ENCODE measurements at regions not wholly inside any gene's neighbourhood (a gene's known extent, or its start where the extent isn't known, plus 50 kb on each side); places are given as distances from the start of the nearest gene placed in this dataset.

GRCh38 chr14:86946446-86946845 is 1046.5 kb downstream of the GALC start:
- no peak for TF ChIP-seq CTCF (conservative IDR thresholded peaks at IDR 0.05; ENCODE audit: low read depth, low read length)
- no peak for TF ChIP-seq SMC3 (IDR thresholded peaks at IDR 0.05; ENCODE audit: low read depth, low read length)
- TF ChIP-seq MAZ (IDR thresholded peaks at IDR 0.05; ENCODE audit: borderline replicate concordance, low read depth, low read length) = no peak
- no peak for TF ChIP-seq RCOR1 (IDR thresholded peaks at IDR 0.05; ENCODE audit: insufficient replicate concordance, low read length)
- no peak for TF ChIP-seq POLR2A (IDR thresholded peaks at IDR 0.05; ENCODE audit: low read depth, low read length)
- TF ChIP-seq RFX5 (IDR thresholded peaks at IDR 0.05; ENCODE audit: low read depth, low read length) = no peak
- TF ChIP-seq RAD21 (IDR thresholded peaks at IDR 0.05; ENCODE audit: low read length) = no peak

Measured in IMR-90 (cell line).